ENCODE measurements at regions not wholly inside any gene's neighbourhood (a gene's known extent, or its start where the extent isn't known, plus 50 kb on each side); places are given as distances from the start of the nearest gene placed in this dataset.
A peak's percentile ranks its signal among the peaks of the same experiment; 100 is the strongest.

DNA sequence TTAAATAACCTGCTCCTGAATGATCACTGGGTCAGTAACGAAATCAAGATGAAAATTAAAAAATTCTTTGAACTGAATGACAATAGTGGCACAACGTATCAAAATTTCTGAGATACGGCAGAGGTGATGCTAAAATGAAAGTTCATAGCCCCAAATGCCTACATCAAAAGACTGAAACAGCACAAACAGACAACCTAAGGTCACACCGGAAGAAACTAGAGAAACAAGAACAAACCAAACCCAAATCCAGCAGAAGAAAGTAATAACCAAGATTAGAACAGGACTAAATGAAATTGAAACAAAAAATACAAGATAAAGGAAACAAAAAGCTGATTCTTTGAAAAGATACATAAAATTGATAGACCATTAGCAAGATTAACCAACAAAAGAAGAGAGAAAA lies 324.1 kb downstream of the RBM26 start:
- no peak for DNase-seq

DNA sequence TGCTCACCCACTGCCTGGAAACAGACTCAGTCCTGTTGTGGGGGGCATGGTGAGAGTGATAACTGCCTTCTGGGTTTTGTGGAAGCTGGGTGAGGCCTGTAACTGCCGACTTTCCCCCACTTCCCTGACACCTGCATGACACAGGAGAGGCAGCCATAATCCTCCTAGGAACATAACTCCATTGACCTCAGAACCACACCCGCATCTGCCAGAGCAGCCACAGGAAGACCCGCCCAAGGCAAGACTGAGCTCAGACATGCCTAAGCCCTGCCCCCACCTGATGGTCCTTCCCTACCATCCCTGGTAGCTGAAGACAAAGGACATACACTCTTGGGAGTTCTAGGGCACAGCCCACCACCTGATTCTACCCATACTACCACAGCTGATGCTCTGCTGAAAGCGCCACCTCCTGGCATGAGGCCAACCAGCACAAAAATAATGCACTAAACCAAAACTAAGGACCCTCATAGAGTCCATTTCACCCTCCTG lies 326.7 kb downstream of the RBM26 start:
- DNase-seq, result no peak

DNA sequence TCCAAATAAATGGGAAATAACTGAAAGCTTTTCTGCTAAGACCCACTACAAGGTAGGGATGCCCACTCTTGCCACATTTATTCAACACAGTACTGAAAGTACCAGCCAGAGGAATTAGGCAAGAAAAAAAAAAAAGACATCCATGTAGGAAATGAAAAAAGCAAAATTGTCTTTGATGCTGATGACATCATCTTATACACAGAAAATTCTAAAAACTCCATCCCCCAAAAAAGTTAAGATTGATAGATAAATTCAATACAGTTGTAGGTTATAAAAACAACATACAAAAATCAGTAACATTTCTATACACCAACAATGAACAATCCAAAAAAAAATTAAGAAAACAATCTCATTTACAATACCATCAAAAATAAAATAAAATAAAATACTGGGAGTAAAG lies 330.4 kb downstream of the RBM26 start:
- no peak for DNase-seq

DNA sequence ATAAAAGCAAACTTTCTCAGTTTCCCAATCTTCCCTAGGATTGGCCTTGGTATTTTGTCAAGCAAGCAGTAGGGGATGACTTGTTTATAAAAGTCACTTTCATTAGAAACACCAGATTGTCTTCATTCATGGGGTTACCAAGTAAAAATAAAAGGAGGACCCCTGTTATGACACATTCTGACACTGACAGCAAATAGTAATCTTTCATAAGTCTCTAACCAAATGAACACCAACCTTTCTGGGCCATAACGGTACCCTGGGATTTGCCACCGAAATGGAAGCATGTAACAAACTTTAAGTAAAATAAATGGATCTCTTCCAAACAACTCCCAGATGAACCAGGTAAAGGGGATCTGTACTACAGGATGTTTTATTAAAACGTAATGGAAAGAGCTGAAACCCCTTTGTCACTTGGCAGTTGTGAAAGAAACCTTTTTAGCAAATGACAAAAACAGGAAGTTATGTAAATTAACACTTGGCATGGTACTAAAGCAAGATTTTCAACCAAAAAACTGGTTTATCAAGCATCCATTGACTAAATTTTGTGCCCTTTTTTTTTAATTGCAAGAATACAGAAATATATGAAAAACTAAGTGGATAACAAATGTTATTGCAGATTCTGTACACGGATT lies 335.6 kb downstream of the RBM26 start:
- no peak for DNase-seq

DNA sequence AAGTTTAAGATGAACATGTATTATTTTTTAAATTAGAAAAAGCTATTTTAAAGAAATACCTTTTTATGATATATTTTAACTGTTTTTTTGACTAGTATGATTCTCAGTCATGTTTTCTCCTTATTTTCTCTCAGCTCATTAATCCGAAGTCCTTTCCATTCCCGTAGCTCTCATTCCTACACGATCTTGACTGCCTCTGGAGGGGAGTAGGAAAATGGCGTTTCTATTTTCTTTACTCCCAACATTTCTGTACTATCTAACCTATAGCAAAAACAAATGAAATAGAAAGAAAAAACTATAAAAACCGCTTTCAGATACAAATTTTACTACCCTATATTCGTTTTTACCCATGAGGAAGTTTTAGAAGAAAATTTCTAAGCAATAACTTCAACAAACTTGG lies 343.8 kb downstream of the RBM26 start:
- no peak for DNase-seq

DNA sequence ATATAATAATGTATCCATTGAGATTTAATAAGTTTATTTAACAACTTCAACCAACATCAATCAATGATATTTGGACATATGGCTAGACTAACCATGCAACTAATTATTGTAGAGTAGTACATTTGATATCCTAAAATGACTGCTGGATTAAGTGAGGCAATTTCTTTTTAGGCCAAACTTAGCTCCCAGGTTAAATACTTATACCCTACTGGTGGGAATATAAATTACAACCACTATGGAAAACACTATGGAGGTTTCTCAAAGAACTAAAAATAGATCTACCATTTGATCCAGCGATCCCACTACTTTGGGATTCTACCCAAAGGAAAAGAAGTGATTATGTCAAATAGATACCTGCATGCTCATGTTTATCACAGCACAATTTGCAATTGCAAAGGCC lies 345.8 kb downstream of the RBM26 start:
- DNase-seq, result no peak

DNA sequence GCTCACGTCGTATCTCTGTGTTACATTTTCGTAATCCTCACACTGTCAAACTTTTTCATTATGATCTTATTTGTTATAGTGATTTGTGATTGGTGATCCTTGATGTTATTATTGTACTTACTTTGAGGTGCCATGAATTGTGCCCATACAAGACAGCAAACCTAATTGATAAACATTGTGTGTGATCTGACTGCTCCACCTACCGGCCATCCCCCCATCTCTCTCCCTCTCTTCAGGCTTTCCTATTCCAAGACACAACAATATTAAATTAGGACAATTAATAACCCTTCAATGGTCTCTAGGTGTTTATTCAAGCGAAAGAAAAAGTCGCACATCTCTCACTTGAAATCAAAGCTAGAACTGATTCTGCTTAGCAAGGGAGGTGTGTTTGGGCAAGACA lies 349.3 kb downstream of the RBM26 start:
- DNase-seq, result no peak

DNA sequence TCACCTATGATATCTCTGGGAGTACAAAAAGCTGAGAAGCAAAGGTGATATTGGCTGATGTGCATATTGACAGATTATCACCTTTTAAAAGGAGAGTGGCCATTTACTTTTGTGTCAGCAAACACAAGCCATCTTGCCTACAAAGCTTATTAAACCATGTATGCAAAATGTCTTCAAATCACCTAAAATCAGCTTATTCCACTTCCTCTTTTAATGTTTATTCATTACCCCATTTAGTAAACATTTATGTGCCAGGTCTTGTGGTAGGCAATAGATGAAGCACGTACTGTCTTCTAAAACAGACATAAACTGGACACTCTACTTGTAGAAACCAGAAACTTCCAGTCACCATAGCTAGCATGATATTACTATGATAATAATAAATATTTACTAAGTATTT lies 354.6 kb downstream of the RBM26 start:
- no peak for DNase-seq

DNA sequence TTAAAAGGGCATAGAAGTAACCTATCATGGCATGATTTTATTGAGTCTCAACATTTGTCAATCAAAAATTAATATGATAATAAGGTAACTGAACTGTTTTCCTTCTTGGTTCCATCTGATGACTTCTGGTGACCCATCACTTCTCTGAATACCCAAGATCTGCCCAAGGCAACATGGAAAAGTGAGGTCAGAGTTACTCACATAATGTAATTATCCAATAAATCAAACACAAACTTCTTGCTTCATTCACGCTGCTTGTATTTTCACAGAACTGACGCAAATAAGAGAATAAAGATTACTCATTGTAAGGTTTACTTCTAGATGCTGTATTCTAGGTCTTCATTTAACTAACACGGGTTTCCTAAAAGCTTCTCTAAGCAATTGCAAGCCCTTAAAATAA lies 361.6 kb downstream of the RBM26 start:
- DNase-seq, result no peak

DNA sequence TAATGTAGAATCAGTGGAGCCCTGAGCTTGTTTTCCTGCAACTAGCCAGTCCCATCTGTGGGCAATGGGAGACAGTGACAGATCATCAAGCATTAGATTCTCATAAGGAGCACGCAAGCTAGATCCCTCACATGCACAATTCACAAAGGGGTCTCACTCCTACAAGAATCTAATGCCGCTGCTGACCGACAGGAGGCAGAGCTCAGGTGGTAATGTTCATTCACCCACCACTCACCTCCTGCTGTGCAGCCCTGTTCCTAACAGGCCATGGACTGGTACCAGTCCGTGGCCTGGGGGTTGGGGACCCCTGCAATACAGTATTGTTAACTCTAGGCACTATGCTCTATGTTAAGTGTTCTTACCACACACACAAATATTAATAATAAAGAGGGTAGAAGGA lies 362.8 kb downstream of the RBM26 start:
- DNase-seq, result no peak

DNA sequence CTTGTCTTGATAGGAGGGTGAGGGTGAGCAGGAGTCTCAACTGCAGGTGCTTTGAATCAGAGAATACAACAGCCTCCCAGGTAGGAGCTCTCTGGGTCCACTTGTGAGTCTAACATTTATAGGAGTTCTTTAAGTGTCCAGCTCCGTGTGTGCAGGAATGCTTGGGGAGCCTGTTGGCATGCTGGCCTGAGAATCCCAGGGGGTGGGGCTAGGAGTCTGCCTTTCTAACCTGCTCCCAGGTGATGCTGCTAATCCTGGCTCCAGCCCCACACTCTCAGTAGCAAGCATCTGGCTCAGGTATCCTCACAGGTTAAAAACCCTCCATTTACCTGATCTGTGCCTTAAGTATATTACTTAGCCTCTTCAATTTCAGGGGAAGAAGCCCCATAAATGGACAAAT lies 368.9 kb downstream of the RBM26 start:
- no peak for DNase-seq

DNA sequence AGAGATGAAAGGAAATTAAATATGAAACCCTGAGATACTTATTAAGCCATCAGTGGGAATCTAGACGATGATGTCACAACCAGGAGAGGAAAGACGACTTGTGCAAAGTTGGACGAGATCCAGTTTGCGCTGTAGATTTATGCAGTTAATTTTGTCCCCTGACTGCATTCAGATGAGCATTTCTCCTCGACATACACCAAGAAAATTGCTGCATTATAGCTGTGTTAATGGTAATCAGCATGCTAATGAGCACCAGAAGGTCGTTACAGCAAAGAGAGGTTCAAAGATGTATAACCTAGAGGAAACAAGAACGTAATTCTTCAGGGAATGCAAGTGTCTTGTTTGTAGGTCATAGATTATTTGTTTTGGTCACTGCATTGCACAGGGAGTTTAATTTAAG lies 371.7 kb downstream of the RBM26 start:
- no peak for DNase-seq

DNA sequence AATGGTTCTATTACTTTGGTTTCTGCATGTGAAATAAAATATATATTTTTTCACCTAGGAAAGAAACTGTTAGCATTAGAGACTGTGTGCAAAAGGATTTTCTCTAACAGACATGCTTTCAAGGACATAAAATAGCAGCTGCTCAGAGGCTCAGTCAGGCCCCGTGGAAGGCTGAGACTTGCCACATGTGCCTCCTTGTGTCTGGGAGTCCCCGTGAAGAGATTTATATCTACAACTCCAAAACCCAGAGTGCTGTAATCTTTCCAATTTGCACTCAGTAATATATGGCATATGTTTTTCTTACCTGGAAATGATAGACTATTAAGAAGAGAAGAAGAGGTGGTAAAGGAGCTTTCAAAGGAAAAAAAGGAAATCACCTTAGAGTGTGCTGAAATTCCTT lies 371.6 kb upstream of the OBI1 start:
- no peak for DNase-seq

DNA sequence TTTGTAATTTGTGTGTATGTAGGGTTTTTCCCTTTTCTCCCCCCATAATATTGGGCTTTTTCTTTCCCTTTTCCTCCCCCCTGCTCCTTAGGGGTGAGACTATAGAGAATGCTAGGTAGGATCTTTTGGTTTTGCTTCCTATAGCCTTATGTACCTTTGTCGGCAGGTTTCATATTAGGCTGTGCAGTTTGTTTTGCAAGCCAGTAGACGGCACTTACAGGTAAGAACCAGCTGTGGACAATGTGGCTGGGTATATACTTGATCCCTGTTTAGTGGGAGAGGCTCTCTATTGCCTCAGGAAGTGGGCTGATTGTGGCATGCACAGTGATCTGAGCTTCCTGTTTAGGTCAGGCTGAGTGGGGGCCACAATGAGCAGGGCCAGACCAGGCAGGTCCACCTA lies 359.2 kb upstream of the OBI1 start:
- no peak for DNase-seq

DNA sequence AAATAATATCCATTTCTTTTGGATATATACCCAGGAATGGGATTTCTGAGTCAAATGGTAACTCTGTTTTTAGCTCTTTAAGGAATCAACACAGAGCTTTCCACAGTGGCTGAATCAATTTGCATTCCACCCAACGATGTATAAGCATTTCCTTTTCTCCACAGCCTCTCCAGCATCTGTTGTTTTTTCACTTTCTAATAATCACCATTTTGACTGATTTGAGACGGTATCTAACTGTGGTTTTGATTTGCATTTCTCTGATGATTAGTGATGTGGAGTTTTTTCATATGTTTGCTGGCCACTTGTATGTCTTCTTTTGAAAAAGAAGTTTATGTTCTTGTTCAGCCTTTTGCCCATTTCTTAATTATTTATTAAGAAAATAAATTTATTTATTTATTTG lies 352.2 kb upstream of the OBI1 start:
- no peak for DNase-seq

DNA sequence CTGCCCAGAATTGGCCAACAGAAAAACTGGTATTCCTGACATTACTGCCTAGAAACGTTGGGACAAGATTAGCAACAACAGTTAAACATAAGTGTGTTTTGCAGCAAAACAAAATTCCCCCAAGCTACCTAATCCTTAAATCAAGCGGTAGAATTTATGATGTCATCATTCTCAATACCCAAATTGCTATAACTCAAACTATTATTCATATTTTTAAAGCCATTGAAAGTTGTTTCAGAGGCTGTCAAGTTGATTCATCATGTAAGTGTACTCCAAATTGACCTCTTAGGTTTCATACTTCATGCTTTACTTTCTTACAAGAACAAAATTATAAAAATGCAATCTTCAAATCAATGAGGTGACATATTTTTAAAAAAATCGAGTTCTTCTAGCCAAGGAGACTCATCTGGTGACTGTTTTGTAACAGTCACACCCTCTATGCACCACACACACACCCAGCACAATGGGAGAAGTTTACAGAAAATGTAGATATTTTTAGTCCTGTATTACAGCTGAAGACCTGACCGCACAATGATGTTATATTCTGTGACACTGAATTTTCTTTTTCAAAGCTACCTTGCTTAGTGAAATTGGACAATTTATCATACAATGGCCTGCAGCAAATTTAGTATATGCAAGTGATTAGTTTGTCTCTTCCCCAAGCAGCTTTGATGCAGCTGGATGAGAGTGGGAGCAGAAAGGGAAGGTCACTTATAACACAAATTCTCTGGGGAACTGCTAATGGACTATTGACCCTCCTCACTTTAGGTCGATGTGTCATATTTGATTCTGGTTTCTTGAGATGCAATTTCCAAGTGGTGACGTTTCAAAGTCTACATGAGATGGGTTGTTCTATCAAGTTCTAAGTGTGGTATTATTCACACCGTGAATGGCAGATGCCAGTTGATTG lies 345.3 kb upstream of the OBI1 start:
- no peak for DNase-seq

DNA sequence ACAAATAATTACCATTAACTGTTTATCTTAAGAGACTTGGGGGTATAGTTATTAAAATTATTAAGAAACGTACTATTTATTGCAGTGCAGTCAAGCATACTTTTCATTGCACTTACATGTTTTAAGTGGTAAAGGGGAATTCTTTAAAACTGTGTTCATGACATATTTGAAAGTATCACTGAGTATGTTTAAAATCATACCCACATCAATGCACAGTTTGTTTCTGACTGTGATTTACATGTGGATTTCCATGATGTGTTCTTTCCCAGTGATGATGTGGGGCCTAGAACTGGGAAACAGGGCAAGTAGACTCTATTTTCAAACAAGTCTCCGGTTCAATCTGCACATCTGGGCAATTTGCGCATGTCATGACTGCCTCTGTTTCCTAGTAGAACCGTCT lies 340.5 kb upstream of the OBI1 start:
- DNase-seq, result no peak

DNA sequence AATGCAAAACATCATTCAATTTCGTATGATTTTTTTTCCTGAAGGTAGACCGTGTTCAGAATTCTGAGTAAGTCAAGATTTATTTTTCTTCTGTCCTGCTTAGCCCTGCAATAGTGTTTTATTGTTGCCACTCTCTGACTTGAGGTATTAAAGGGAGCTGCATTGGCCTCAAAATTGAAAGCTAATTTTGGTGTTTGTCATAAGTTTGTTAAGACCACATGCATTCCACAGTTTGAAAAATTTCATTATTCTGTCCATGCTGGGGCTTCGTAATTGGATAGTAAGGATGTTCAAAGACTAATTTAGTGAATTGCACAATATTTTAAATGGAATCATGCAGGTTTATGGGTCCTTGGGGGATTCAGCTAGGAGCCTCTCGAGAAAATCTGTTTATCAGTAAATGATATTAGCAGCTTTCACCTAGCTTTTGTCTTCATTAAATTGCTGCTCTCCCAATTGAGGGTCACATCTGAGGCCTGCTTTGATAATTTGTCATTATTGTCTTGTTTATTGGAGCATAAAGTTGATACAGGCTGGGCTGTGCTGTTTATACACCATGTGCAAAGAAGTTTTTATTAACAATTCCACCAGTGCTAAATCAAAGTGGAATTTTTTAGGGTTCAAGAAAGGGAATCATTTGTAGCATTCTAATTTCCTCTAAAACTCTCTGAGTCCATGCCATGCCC lies 339.8 kb upstream of the OBI1 start:
- no peak for DNase-seq

DNA sequence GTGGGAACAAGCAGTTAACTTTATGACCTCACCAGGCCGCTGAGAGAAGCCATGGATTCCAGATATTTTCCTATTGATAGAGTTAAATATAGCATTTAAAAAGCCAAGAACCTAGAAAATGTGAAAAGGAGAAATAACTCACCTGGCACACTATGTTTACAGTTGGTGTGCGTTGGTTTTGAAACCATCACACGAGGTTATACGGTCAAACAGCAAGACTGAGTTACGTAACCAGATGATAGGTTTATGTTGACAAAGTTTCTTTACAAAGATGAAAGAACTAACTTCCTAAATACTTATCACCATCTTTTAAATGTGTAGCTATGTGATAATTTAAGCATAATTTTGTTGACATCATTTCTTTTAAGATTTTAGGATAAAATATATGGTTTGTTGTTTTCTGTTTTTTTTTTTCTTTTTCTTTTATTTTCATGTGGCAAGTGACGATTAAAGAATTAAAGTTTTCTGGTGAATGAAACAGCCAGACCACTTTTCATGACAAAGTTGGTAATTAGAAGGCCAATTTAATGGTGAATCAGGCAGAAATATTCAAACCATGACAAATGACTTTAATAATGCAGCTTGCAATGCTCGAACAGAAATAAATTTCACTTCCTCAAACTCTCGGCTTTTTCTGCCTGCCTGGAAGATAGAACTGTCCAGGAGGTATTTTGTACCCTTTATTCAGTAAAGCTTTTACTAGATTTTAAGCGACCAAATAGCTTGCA lies 339.1 kb upstream of the OBI1 start:
- DNase-seq, result no peak

DNA sequence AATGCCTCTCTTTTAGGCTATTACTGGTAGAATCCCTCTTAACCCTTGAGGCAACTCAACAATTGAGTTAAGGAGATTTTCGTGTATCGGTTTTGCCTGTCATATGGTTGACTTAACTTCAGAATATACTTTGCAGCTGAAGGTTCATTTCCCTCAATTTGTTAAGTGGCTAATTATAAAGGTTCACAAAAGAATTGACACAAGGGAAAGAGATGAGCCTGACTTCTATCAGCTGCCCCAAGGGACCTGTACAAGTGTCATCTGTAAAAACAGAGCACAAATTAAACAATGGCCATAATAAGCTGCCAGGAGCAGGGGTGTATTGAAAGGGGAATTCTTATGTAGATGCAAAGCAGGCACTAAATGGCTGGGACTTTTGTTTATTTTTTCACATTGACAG lies 334.8 kb upstream of the OBI1 start:
- no peak for DNase-seq

DNA sequence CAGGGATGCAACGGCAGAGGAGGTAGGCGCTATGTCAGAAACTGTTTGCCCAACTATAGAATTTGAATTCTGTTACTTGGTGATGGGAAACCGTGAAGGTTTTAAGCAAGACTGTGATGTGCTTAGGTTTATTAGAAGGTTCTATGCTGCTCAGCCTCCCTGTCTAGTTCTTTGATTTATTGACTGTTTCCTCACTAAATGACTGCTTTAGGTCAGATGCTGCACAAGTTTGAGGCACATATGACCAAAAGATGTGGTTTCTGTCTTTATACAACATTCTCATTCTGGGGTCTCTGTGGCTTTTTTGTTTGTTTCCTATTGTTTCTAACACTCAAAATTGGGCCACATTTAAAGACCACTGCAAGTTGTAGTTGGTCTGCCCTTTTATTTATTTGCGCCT lies 323.0 kb upstream of the OBI1 start:
- no peak for DNase-seq

DNA sequence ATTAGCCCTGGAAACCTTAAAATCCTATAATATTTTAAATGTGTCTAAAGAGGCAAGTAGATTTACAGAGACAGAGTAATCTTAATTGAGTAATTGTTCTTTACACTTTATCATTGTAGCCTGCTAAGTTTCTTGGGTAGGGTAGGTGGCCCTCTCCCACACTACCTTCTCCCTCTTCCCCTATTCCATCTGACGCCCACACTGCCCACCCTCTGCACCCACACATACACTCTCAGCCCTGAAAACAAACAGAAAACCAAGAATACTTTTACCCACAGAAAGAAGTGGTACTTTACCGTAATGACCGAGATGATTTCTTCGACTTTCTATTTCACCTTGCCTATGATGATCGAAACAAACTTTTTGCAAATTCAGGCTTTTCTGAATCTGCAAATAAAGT lies 320.4 kb upstream of the OBI1 start:
- DNase-seq, result no peak

DNA sequence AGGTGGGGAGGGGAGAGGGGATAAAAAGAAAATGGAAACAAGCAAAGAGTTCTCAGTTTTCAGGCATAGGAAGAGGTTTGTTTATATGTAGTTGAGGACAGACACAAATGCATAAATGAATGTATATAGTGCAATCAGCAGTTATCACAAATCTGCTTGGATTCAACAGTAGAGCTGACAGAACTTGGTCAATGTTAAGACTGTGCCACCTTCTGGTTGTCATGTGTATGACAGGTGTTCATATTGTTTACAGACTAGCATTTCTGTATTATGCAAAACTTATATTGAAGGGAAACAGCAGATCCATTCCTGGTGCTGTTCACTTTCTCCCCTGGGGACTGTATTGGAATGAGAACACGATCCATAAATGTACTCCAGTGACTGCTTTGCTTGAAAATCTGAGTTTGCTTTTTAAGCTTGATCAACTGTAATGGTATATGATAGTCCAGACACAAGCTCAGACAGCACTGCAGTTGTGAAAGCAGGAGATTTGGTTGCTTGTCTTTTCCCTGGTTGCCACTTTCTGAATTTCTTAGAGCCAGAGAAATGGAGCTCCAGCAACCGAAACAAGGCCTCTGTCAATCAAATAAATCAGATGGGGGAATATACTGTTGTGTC lies 319.5 kb upstream of the OBI1 start:
- peak; percentile 16 for DNase-seq
